ENCODE measurements at regions not wholly inside any gene's neighbourhood (a gene's known extent, or its start where the extent isn't known, plus 50 kb on each side); places are given as distances from the start of the nearest gene placed in this dataset.

DNA sequence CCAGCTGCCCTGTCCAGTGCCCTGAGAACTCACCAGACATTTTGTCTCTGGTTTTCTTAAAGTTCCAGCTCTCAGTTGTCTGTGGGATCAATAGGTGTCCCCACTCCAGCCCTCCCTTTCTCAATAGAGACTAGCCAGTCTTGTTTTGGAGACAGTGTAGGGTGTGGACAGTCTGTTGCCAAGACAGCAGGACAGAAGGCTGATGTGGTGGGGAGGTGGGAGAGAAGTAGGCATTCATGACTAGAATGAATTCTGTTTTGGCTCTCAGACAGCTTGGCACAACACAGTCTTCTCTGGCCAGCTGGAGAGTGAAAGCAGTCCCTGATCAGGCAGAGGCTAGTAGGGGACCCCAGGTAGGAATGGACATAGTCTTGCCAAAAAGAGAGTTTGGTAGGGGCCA lies 467.0 kb upstream of the PODXL start:
- H3K27ac ChIP-seq (ENCODE audit: low read depth in 2 of 2, low read length in 1 of 2) = no peak overlapping the region
- H3K79me2 ChIP-seq (ENCODE audit: insufficient read depth) = no peaks in the 10 kb centered on the region
- TF ChIP-seq FOSL2 (IDR thresholded peaks at IDR 0.05; ENCODE audit: borderline replicate concordance, low read depth) = no peak
- TF ChIP-seq, protein P1, sequence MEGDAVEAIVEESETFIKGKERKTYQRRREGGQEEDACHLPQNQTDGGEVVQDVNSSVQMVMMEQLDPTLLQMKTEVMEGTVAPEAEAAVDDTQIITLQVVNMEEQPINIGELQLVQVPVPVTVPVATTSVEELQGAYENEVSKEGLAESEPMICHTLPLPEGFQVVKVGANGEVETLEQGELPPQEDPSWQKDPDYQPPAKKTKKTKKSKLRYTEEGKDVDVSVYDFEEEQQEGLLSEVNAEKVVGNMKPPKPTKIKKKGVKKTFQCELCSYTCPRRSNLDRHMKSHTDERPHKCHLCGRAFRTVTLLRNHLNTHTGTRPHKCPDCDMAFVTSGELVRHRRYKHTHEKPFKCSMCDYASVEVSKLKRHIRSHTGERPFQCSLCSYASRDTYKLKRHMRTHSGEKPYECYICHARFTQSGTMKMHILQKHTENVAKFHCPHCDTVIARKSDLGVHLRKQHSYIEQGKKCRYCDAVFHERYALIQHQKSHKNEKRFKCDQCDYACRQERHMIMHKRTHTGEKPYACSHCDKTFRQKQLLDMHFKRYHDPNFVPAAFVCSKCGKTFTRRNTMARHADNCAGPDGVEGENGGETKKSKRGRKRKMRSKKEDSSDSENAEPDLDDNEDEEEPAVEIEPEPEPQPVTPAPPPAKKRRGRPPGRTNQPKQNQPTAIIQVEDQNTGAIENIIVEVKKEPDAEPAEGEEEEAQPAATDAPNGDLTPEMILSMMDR (IDR thresholded peaks at IDR 0.05) = no peak
- TF ChIP-seq RFX5 (IDR thresholded peaks at IDR 0.05; ENCODE audit: low read length) = no peak
- TF ChIP-seq RAD21 (IDR thresholded peaks at IDR 0.05; ENCODE audit: low read length) = no peak
- H3K9me2 ChIP-seq = 0 out of 2 replicates have a peak, but pooled peaks cover 5% of the 10 kb centered on the region
- peaks cover 19% of the 10 kb centered on the region for H3F3A ChIP-seq (replicated peaks; ENCODE audit: insufficient read depth)
- H3K9me3 ChIP-seq = no peaks in the 10 kb centered on the region
- H3K36me3 ChIP-seq (replicated peaks in 1 of 2; ENCODE audit: control insufficient read depth in 1 of 2, insufficient read depth in 2 of 2, low read length in 1 of 2) = no peaks in the 10 kb centered on the region
- no peaks in the 10 kb centered on the region for H3K4me1 ChIP-seq (ENCODE audit: control insufficient read depth in 1 of 2, insufficient read depth in 2 of 2, low read depth in 1 of 2, low read length in 1 of 2)
- ChIA-PET CTCF (interaction anchor here (0.7 kb wide), 1 partner anchor 89 kb away, joined by 3 read pairs; no protein-coding TSS in a partner anchor), POLR2A (no interaction called here)
- no peak overlapping the region for H3K4me3 ChIP-seq (ENCODE audit: low read depth in 2 of 2, low read length in 1 of 2)
- H4K20me1 ChIP-seq (ENCODE audit: insufficient read depth) = no peaks in the 10 kb centered on the region
- no peak overlapping the region for H2AFZ ChIP-seq (ENCODE audit: low read depth)
- no peak overlapping the region for H3K9ac ChIP-seq
- H3K4me2 ChIP-seq = no peak overlapping the region
- DNase-seq = no peak
- no peaks in the 10 kb centered on the region for H3K27me3 ChIP-seq (ENCODE audit: insufficient read depth)

DNA sequence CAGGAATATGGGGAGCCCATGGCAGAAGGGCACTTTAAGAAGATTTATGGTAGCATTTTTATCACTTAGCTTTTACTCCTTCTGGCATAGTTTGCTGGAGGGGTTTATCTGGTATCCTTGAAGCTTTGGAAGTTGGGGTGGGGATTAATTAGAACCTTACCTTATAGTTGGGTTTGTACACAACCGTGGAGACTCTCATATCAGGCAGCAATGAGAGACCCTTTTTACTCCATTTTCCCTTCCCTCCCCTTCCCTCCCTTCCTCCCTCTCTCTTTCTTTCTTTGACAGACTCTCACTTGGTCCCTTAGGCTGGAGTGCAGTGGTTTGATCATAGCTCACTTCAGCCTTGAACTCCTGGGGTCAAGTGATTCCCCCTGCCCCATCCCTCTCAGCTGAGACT lies 465.8 kb upstream of the PODXL start:
- Histone ChIP-seq H3K79me2 (ENCODE audit: insufficient read depth) (no peaks in the 10 kb centered on the region), H2AFZ (ENCODE audit: low read depth) (no peak overlapping the region), H3F3A (replicated peaks; ENCODE audit: insufficient read depth) (peaks cover 19% of the 10 kb centered on the region), H3K4me3 (ENCODE audit: low read depth in 2 of 2, low read length in 1 of 2) (no peak overlapping the region), H3K9me2 (0 out of 2 replicates have a peak, but pooled peaks cover 5% of the 10 kb centered on the region), H3K27me3 (ENCODE audit: insufficient read depth) (no peaks in the 10 kb centered on the region), H3K9ac (no peak overlapping the region), H3K4me1 (ENCODE audit: control insufficient read depth in 1 of 2, insufficient read depth in 2 of 2, low read depth in 1 of 2, low read length in 1 of 2) (no peaks in the 10 kb centered on the region), H4K20me1 (ENCODE audit: insufficient read depth) (no peaks in the 10 kb centered on the region), H3K36me3 (replicated peaks in 1 of 2; ENCODE audit: control insufficient read depth in 1 of 2, insufficient read depth in 2 of 2, low read length in 1 of 2) (no peaks in the 10 kb centered on the region), H3K27ac (ENCODE audit: low read depth in 2 of 2, low read length in 1 of 2) (no peak overlapping the region), H3K4me2 (no peak overlapping the region), H3K9me3 (no peaks in the 10 kb centered on the region)
- DNase-seq = no peak
- ChIA-PET POLR2A (no interaction called here), CTCF (no interaction called here)
- no peak for TF ChIP-seq RFX5 (IDR thresholded peaks at IDR 0.05; ENCODE audit: low read length)
- whole genome bisulfite sequencing (ENCODE audit: low lambda C conversion rate) = 10% methylated on average over 1 of the region's 1 CpG

DNA sequence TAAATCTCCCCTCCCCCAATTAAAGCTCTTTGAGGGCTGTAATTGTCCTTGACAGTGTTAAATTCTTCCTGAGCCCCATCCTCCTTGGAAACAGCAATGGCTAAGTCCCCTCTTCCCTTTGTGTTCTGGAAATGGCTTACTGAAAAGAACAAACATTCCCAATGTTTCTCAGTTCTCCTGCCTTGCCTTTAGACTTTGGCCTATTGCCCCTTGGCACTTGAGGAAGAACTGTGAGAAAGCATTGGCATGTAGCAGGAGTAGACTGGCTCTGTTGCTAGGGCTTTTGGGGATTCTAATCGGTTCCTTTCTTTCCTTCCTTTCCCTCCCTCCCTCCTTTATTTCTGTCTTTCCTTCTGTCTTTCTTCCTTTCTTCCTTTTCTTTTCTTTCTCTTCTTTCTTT lies 463.3 kb upstream of the PODXL start:
- ChIA-PET CTCF (interaction anchor here (1.1 to 1.3 kb wide), 2 partner anchors 15 to 27 kb away, joined by 4 read pairs; no protein-coding TSS in a partner anchor), POLR2A (no interaction called here)
- DNase-seq = no peak
- Histone ChIP-seq H3K4me1 (ENCODE audit: control insufficient read depth in 1 of 2, insufficient read depth in 2 of 2, low read depth in 1 of 2, low read length in 1 of 2) (no peaks in the 10 kb centered on the region), H3K79me2 (ENCODE audit: insufficient read depth) (peaks cover 11% of the 10 kb centered on the region), H3F3A (replicated peaks; ENCODE audit: insufficient read depth) (peaks cover 15% of the 10 kb centered on the region), H3K27ac (ENCODE audit: low read depth in 2 of 2, low read length in 1 of 2) (no peak overlapping the region), H3K9me2 (0 out of 2 replicates have a peak, but pooled peaks cover 5% of the 10 kb centered on the region), H3K4me3 (ENCODE audit: low read depth in 2 of 2, low read length in 1 of 2) (no peak overlapping the region), H3K4me2 (no peak overlapping the region), H3K27me3 (ENCODE audit: insufficient read depth) (no peaks in the 10 kb centered on the region), H4K20me1 (ENCODE audit: insufficient read depth) (no peaks in the 10 kb centered on the region), H2AFZ (ENCODE audit: low read depth) (no peak overlapping the region), H3K36me3 (replicated peaks in 1 of 2; ENCODE audit: control insufficient read depth in 1 of 2, insufficient read depth in 2 of 2, low read length in 1 of 2) (peaks cover 0 to 7% of the 10 kb centered on the region in 2 experiments), H3K9ac (no peak overlapping the region), H3K9me3 (0 out of 2 replicates have a peak, but pooled peaks cover 3% of the 10 kb centered on the region)
- TF ChIP-seq, protein P2, sequence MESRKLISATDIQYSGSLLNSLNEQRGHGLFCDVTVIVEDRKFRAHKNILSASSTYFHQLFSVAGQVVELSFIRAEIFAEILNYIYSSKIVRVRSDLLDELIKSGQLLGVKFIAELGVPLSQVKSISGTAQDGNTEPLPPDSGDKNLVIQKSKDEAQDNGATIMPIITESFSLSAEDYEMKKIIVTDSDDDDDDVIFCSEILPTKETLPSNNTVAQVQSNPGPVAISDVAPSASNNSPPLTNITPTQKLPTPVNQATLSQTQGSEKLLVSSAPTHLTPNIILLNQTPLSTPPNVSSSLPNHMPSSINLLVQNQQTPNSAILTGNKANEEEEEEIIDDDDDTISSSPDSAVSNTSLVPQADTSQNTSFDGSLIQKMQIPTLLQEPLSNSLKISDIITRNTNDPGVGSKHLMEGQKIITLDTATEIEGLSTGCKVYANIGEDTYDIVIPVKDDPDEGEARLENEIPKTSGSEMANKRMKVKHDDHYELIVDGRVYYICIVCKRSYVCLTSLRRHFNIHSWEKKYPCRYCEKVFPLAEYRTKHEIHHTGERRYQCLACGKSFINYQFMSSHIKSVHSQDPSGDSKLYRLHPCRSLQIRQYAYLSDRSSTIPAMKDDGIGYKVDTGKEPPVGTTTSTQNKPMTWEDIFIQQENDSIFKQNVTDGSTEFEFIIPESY (IDR thresholded peaks at IDR 0.05; ENCODE audit: borderline replicate concordance, low read depth) = no peak
- TF ChIP-seq TCF12 (IDR thresholded peaks at IDR 0.05) (no peak), RCOR1 (IDR thresholded peaks at IDR 0.05; ENCODE audit: low read length) (no peak), GATA2 (CRISPR knock-in tag; IDR thresholded peaks at IDR 0.05) (no peak), SMC3 (IDR thresholded peaks at IDR 0.05; ENCODE audit: low read depth, low read length) (no peak), POLR2AphosphoS5 (IDR thresholded peaks at IDR 0.05; ENCODE audit: low read depth, low read length) (no peak), FOSL2 (IDR thresholded peaks at IDR 0.05; ENCODE audit: borderline replicate concordance, low read depth) (no peak), EZH2phosphoT487 (IDR thresholded peaks at IDR 0.05; ENCODE audit: borderline replicate concordance, low read depth) (no peak), TAF1 (IDR thresholded peaks at IDR 0.05; ENCODE audit: borderline replicate concordance, low read depth, low read length) (no peak)
- TF ChIP-seq, protein P1 (IDR thresholded peaks at IDR 0.05) = no peak
- 79% methylated on average over 1 of the region's 1 CpG for WGBS (ENCODE audit: low lambda C conversion rate)

All from SK-N-SH (cell line).